Mucosa of gallbladder (tissue), 1 donor: ENCODE measurements at regions not wholly inside any gene's neighbourhood (a gene's known extent, or its start where the extent isn't known, plus 50 kb on each side); places are given as distances from the start of the nearest gene placed in this dataset.

Experiments
- DNase-seq: peaks from one replicate; pipeline ENCODE4 v3.0.0-alpha.2; 2020; ENCODE audit warnings: low spot score
- donor health status: DM: no; HTN: no; CAD: no.

DNA sequence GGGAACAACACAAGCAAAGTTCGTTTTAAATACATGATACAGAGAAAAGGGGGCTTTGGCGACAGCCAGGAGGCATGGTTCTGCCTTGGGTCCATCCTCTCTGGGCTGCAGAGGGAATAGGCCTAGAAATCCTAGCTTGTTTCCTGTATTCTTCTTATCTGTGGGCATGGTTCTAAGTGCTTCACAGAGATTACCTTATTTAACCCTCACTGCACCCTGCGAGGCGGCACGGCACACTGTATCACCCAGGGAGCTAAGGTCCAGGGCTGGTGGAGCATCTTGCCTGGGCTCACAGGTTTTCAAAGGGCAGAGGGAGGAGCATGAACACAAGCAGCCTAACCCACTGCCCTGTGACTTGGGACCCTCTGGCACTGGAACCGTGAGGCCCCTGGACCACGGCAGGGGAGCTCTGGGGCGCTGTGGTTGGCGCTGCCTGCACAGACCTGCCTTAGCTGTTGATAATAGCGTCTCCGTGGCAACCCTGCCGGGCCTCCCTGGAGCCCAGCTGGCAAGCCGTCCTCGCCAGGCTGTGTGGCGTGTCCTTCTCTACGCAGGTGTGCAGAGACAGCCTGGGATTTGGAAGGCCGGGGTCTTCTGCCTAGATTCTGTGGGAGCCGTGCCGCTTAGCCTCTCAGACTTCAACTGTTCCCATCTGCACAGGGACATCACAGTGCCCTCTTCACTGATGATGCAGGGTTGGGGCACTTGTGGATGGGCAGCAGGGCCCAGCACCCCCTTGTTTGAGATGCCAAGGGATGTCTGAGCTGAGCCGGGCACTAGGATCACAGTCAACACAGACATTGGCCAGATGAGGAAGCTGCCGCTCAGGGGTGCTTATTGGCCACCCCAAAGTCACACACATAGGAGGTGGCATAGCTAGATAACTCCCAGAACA, 154.6 kb upstream of the TLE3 start:
- DNase-seq, result no peak

DNA sequence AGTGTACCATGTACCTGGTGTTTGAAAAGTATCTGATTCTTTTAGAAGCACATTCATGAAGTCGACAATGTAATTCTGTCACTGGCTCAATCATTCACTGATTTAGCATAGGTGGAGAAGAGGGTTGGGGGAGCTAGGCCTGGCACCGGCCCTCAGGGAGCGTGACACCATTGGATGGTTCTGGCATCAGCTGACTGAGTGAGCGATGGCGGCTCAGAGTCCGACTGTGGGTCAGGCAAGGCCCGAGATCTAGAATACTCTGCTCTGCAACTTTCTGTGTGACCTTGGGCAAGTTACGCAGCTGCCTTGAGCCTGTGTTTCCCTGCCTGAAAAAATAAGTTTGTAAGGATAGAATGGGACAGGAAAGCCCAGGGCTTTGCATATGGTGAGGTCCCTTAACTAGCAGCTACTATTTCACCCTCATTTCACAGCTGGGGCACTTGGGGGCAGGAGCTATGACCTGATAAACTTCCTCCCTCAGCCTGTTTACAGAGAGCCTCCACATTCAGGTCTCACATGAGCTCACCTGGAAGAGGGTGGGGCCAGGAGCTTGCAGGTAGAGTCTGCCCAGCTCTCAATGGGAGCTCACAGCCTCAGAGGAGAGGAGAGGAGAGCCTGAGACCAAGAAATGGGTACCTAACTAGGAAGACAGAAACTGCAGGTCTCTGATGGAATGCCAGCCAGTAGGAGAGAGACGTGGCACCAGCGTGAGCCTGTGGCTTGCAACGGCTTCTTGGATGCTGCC, 153.7 kb upstream of the TLE3 start:
- no peak for DNase-seq

DNA sequence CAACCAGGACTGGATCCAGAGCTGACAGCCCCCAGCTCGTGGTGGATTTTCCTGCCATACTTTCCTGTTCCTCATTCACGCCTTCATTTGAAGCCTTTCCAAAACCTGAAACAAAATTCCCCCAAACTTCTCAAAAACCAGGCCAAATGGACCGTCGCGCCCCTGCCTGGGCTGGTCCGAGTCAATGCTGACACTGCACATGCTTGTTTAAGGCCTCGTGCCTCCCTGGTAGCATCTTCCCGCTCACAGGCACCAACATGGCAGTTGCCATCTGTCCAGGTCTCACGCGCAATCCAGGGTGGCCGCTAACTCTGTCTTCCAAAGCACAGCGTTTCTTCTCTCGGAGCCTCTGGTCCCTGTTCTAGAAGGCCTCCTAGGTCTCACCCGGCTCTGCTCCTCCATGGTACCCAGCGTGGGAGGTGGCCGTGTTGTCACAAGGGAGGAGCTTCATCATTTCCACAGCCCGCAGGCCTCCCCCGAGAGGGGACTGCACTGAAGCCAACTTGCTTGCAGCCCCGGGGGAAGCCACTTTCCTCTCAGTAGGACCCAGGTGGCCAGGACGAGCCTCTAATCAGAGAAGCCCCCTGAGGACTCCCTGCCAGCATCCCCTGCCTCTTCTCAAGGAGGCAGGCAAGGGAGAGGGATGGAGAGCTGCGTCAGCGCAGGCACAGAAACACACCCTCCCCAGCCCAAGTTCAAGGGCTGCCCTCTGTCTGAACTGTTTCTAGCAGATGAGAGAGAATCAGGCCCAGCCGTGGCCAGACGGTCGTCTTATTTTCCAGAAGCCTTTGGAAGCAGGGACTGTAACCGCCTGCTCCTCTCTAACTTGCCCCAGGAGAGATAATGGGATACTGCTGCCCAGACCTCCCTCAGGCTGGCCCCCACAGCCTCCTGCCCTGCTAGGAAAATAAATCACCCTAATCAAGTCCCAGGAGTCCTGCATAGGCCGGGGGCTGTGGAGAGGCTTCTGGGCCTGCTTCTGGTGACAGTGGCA, 152.8 kb upstream of the TLE3 start:
- no peak for DNase-seq

DNA sequence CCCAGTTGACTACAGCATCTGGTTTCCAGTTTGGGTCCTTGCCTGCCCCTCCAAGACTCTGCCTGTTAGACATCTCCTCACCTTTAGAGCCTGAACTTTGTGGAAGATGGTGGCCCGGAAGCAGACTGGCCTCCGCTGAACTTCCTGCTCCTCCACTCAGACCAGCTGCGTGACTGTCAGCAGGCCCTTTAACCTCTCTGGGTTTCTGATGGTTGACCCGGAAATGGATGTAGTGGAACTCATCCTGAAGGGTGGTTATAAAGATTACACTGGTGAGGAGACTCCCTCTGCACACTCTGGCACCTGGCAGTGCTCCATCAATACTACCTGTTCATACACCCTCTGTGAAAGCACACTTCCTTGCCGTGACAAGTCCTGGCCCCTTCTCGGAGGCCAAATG, 151.9 kb upstream of the TLE3 start:
- DNase-seq, result no peak

DNA sequence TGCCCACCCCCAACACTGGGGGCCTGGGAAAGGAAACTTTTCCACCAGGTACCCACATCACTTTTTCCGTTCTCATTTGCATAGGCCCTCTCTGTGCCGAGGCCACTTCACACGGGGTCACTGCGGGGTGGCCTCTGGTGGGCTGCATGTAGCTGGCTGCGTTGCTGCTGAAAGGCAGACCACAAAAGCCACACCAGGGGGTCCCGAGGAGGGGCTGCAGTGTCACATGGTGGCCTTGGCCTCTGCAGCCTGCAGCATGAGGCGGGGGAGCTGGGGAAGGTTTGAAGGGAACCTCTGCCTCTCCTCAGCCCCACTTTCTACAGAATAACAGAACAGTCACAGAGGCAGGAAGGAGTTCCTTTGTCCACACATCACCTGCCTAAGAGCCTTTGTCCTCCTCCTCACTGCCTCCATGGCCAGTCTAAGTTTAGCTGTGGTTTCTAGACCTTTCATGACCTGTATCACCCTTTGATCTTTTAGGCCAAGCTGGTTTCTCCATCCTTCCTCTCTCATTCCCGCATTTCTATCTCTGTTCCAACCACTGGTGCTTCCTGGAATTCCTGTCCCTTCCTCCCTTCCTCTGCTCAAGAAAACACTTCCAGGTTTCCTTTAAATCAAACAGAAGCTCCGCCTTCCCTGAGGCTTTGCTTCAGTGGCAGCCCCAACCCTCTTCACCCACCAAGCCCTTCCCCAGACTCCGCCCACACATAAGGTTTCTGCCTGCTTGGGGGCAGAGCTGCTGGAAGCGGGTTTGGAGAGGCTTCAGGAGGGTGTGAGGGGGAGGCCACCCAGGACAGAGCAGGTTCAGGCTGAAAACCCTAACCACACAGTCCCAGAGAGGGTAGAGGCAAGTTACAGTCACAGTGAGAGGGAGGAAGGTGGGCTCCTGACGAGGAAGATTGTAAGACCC, 150.7 kb upstream of the TLE3 start:
- DNase-seq, result no peak

DNA sequence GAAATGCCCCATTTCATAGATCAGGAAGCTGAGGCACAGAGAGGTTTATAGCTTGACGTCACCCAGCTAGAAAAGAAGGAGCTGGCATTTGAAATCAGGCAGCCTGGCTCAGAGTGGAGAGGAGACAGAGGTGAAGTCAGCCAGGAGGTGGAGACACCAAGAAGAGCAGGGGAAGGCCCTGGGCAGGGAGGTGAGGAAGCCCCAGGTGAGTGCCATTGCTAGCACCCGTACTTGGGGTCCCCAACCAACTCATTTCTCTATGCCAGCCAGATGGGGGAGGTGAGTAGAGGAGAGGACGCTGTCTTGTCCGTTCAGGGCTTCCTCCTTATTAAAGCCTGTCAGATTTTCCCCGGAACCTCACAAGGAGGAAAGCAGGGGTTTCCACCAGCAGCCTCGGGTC, 149.6 kb upstream of the TLE3 start:
- no peak for DNase-seq

DNA sequence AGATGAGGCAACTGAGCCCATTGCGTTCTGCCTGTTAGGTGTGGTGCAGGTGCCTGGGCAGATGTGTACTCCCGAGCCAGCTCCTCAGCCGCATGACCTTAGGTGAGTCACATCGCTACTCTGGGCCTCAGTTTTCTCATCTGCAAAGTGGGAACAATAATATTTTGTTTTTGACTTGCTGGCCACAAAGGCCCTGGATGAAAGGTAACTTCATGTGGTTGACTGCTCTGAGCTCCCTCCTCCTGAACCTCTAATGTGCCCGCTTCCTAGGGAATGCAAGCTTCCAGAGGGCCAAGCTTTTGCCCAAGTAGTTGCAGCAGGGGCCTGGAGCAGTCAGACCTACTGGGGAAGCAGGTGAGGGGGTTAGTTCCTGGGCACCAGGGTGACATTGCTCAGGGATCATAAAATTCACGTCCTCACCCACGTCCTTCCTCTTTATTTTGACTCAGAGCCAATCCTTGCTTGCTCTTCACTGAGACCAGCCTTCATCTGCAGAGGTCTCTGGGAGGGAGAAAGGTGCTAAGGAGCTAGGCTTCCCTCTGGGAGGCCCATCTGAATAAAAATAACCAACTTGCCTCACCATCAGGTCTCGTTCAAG, 149.0 kb upstream of the TLE3 start:
- no peak for DNase-seq

DNA sequence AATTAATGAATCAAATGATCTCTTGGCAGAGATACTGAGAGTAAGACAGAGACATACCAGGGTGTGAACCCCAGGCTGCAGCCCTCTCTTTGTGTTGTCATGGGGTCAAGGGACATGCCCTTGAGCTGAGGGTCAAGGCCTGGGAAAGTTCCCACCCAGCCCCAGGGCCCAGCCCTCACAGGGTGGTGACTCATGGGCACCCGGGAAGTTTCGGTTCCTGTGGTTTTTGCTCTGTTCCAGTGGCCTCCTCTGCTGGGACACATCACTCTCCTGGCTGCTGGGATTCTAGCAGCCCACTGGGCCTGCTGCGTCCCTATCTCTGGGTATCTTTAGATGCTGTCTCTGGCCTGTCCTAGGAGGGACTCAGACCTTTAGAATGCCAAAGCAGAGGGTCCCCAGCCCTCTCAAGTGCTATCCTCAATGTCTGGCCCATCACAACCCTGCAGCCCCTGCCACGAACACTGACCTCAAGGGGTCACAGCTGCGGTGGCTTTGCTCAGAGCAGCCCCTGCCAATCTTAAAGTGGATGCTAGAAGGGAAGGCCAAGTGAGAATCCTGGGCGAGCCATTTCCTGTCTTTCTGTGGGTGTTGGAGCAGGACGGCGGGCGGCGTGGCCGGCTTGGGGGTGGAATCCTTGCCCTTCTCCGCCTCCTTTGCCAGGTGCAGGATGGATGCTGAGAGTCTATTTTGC, 148.4 kb upstream of the TLE3 start:
- peak; percentile 34 for DNase-seq

DNA sequence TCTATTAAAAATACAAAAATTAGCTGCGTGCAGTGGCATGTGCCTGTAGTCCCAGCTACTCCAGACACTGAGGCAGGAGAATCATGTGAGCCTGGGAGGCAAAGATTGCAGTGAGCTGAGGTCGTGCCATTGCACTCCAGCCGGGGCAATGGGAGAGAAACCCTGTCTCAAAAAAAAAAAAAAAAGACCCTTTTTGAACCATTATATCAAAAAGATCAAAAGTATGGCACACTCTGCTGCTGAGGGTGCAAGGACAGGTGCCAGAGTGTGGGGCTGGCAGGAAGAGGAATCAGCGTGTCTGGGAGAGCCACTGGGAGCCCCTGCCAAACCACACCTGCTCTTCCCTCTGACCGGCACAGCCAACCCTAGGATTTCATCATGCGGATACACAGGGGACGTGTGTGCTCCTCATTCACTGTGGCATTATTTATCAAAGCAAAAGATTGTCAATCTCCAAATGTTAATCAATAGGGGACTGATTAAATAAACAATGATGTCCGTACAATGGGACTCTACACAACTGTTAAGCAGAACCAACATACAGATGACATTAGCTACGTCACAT, 147.3 kb upstream of the TLE3 start:
- no peak for DNase-seq

DNA sequence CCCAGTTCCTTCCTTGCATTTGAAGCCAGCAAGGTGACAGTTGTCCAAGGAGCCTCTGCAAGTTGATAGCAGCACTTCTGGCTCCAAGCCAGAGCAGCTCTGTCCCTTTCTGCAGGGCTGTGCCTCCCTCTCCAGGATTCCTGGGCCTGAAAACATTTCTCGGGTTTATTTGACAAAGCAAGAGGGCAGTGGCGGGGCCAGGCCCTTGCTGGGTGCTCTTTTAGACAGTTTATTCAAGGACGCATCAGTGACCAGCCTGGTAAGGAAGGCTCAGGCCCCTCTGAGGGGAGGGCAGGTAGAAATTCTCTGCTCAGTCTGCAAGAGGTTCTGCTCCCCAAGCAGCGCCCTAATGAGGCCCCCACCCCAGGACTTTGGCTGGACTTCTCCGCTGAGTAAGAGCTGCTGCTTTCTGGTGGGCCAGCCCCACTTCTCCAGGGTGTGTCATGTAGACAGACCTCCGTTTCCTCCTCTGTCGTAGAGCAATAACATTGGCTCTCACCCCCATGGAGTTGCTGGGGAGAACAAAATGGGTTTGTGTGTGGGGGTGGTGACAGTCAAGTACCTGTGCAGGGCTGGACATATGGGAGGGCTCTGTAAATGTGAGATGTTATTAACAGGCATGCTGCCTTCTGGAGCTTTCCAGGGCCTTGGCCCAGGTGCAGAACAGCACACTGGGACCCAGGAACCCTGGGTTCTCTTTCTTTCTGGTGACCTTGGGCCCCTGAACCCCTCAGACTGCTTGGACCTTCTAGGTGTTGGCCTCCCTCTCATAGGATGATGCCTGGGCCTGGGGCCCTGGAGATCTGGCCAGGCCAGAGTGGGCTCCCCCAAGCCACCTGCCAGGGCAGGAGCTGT, 146.2 kb upstream of the TLE3 start:
- DNase-seq, result no peak

DNA sequence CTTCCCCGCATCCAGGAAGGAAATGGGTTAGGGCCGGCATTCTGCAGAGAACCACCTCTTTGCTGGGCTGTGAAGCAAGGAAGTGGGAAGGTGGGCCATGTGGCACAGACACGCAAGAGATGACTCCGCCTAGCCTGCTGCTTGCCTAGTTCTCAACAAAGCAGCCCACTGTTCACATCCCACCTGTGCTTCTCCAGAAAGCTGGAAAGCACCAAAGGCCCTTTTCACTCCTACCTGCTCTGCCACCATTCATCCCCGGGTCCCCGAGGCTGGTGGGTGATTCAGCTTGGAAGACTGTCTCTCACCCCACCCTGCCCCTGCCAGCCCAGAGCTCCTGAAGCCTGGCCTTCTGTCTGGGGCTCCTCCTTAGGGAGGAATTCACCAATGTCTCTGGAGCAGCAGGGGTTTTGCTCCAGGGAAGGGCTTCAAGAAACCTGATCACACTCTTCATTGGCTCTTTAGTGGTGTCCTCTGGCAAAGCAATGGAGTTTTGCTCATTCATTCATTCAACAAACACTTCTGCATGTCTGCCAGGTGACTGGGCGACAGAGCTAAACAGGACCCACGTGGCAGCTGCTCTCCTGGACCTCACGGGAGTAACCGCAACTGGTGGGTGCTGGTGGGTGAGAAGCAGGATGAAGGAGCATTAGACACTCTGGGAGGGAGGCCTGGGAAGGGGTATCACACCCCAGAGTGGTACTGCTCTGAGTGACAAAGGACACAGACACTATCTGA, 145.4 kb upstream of the TLE3 start:
- DNase-seq, result no peak

DNA sequence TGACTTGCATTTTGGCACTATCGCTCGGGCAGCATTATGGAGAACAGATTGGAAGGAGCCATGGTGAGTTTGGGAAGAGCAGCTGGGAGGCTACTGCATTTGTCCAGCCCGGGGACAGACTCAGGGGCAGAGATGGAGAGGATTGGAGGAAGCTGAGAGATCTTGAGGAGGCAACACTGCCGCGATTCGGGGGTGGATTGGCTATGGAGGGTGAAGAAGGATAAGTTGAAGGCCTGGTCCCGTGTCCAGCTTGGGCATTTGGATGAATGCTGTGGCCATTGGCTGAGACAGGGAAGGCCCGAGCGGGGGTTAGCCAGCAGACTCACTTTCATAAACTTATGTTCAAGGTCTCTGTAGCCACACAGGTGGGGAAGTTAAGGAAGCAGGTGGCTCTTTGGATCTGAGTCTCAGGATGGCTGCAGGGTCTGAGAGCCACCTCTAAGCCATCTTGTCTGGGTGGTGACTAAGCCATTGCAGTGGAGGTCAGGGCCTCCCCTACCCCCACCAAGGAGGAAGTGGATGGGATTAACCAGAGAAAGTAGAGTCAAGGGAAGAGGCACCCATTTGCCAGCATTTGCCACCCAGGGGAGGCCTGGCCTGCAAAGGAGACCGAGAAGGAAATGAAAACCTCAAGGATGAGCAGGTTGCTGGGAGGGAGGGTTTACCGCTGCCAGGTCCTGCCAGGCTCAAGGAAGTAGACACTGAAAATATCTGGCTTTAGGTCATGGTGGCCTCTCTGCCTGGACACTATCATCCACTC, 144.0 kb upstream of the TLE3 start:
- no peak for DNase-seq

DNA sequence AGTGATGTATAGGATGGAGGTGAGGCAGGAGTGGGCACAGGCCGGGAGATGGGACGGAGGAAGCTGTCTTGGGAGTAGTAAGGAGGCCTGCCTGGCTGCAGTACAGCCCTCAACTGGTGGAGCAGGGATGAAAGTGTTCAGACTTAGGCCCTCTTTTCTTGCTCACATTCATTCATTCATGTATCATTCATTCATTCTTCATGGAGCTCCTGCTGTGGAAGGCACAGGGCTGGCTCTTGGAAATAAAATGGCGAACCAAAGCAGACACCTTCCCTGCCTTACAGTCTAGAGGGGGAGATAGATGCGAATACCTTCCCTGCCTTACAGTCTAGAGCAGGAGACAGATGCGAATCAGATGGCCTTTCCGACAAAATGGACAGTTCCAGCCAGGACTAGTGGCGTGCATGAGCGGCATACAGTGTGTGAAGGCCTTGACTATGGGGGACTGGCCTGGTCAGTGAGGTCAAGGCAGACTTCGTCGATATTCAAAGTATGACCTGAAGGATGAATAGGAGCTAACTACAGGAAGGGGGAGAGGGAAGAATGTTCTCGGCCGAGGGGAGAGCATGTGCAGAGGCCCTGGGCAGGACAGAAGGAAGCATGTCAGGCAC, 143.2 kb upstream of the TLE3 start:
- DNase-seq, result no peak

DNA sequence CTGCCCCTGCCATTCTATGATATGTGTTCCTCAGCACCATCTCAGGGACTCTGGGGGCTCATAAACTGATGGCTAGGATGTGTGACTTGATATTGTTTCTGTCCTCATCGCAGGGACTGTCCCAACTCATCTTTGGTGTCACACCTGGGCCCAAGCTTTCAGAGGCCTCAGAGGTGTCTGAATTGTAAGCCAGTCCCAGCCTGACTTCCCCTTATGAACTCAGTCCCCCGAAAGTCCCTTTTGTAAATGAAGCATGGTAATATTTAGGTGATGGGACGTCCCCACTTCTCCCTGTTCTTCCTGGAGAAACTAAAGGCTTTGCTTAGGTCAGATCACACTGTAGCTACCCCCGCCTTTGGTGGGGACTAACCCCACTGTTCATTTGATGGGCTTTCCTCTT, 142.4 kb upstream of the TLE3 start:
- DNase-seq, result no peak

DNA sequence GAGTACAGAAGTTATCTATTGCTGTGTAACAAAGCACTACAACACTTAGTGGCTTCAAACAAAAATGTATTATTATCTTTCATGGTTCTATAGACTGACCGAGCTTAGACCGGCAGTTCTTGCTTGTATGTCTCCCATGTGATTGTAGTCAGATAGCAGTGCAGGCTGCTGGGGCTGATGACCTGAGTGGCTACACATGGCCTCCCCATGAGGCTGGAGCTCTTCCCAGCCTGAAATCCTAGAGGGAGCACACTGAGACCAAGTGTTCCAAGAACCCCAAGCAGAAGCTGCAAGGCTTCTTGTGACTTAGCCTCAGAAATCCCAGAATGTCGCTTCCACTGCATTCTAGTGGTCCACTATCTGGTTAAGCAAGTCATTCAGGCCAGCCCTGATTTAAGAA, 141.2 kb upstream of the TLE3 start:
- no peak for DNase-seq

DNA sequence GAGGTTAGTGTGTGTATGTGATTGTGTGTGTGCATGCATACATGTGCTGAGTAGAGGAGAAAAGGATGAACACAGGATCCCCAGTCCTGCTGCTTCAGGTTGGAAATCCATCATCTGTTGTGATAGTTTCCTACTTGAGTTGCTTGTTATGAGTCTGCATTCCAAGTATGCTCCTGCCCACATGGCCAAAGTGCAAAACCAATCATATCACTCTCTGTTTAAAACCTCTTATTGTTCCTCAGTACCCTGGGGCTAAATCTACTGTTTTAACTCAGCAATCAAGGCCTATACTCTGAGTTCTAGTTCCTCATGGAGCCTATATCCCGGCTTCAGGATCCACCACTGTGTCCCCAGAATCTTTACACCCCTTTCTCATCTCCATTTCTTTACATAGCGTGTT, 139.9 kb upstream of the TLE3 start:
- DNase-seq, result no peak
